NCI-H345 treated with DMSO at 0.1 percent for 48 hours (cell line): ENCODE measurements at regions not wholly inside any gene's neighbourhood (a gene's known extent, or its start where the extent isn't known, plus 50 kb on each side); places are given as distances from the start of the nearest gene placed in this dataset.
A peak's percentile ranks its signal among the peaks of the same experiment; 100 is the strongest.

ENCODE experiments used
- DNase-seq: peaks from one replicate; lab custom pipeline; 2025; ENCODE audit not compliant: unreplicated experiment; lab: John Stamatoyannopoulos, UW

GRCh38 chr7:130958846-130959245 lies 224.8 kb upstream of the KLF14 start:
- DNase-seq: no peak

GRCh38 chr7:130959743-130960207 lies 225.8 kb upstream of the KLF14 start:
- no peak for DNase-seq

- DNase-seq: no peak
These were observed 226.4 kb upstream of the KLF14 start for GRCh38 chr7:130960208-130960988.

GRCh38 chr7:130961128-130961601 lies 227.2 kb upstream of the KLF14 start:
- DNase-seq: no peak

GRCh38 chr7:130962109-130962508 lies 228.1 kb upstream of the KLF14 start:
- DNase-seq: no peak

- no peak for DNase-seq
These were observed 229.3 kb upstream of the KLF14 start for GRCh38 chr7:130963339-130963738.

- DNase-seq: no peak
These were observed 231.5 kb upstream of the KLF14 start for GRCh38 chr7:130965515-130965914.

GRCh38 chr7:130966246-130967009 lies 232.4 kb upstream of the KLF14 start:
- no peak for DNase-seq

GRCh38 chr7:130970196-130970595 lies 236.2 kb upstream of the KLF14 start:
- no peak for DNase-seq

- DNase-seq: no peak
These were observed 236.7 kb upstream of the KLF14 start for GRCh38 chr7:130970696-130971095.

- DNase-seq: no peak
These were observed 237.3 kb upstream of the KLF14 start for GRCh38 chr7:130971297-130971696.

GRCh38 chr7:130972201-130972600 lies 238.2 kb upstream of the KLF14 start:
- DNase-seq: no peak

GRCh38 chr7:130973637-130974036 lies 239.6 kb upstream of the KLF14 start:
- no peak for DNase-seq

- DNase-seq: no peak
These were observed 240.2 kb upstream of the KLF14 start for GRCh38 chr7:130974169-130974568.

GRCh38 chr7:130974794-130975193 lies 240.8 kb upstream of the KLF14 start:
- DNase-seq: no peak

GRCh38 chr7:130975731-130976130 lies 241.7 kb upstream of the KLF14 start:
- DNase-seq: no peak

GRCh38 chr7:130982160-130982638 lies 248.2 kb upstream of the KLF14 start:
- DNase-seq: peak; percentile 6

GRCh38 chr7:130982651-130983050 lies 248.6 kb upstream of the KLF14 start:
- no peak for DNase-seq

- DNase-seq: no peak
These were observed 251.4 kb upstream of the KLF14 start for GRCh38 chr7:130985361-130985760.

GRCh38 chr7:130986261-130986690 lies 252.3 kb upstream of the KLF14 start:
- no peak for DNase-seq

GRCh38 chr7:130987092-130987491 lies 253.1 kb upstream of the KLF14 start:
- no peak for DNase-seq

- DNase-seq: no peak
These were observed 254.4 kb upstream of the KLF14 start for GRCh38 chr7:130988443-130988842.
